ENCODE measurements at regions not wholly inside any gene's neighbourhood (a gene's known extent, or its start where the extent isn't known, plus 50 kb on each side); places are given as distances from the start of the nearest gene placed in this dataset.

- WGBS, 4 donors, result 93 to 98% (median 97%) methylated on average over 11 of the region's 11 CpGs
- no peaks in the 10 kb centered on the region for H3K9me3 ChIP-seq
- H3K4me1 ChIP-seq, result peaks cover 6 to 36% (median 21%) of the 10 kb centered on the region in 12 donors
- H3K27me3 ChIP-seq, result peaks cover 0 to 3% (median 0%) of the 10 kb centered on the region in 9 donors
- no peaks in the 10 kb centered on the region for H3K36me3 ChIP-seq
- no peak for TF ChIP-seq POLR2A (IDR thresholded peaks at IDR 0.05)
- TF ChIP-seq, protein P1, sequence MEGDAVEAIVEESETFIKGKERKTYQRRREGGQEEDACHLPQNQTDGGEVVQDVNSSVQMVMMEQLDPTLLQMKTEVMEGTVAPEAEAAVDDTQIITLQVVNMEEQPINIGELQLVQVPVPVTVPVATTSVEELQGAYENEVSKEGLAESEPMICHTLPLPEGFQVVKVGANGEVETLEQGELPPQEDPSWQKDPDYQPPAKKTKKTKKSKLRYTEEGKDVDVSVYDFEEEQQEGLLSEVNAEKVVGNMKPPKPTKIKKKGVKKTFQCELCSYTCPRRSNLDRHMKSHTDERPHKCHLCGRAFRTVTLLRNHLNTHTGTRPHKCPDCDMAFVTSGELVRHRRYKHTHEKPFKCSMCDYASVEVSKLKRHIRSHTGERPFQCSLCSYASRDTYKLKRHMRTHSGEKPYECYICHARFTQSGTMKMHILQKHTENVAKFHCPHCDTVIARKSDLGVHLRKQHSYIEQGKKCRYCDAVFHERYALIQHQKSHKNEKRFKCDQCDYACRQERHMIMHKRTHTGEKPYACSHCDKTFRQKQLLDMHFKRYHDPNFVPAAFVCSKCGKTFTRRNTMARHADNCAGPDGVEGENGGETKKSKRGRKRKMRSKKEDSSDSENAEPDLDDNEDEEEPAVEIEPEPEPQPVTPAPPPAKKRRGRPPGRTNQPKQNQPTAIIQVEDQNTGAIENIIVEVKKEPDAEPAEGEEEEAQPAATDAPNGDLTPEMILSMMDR (IDR thresholded peaks at IDR 0.05), result no peak
- DNase-seq (peak in 2 of 5 donors; percentile 18 to 54), ATAC-seq (no peak)
- H3K27ac ChIP-seq, result peak overlapping the region in 4 of 12 donors; percentile 92 to 99 (median 96)
- no peak overlapping the region for H3K4me3 ChIP-seq
- intact Hi-C loops (cut with DNase I), result loop anchor here in 3 of 10 donors (10.0 kb wide), 1 partner anchor 215 kb away; no protein-coding TSS in a partner anchor
Observed at GRCh38 chr22:23519442-23520157, 60.5 kb downstream of the IGLL1 start.

- Histone ChIP-seq H3K9me3 (no peaks in the 10 kb centered on the region), H3K27ac (peak overlapping the region in 1 of 12 donors; percentile 25), H3K4me3 (no peak overlapping the region), H3K4me1 (peaks cover 6 to 36% (median 21%) of the 10 kb centered on the region in 12 donors), H3K27me3 (peaks cover 0 to 3% (median 0%) of the 10 kb centered on the region in 9 donors), H3K36me3 (no peaks in the 10 kb centered on the region)
- DNase-seq (peak in 2 of 5 donors; percentile 15 to 44), ATAC-seq (no peak)
- TF ChIP-seq, protein P1 (IDR thresholded peaks at IDR 0.05), result no peak
- TF ChIP-seq POLR2A (IDR thresholded peaks at IDR 0.05), result no peak
- WGBS, 4 donors, result 73 to 94% (median 88%) methylated on average over 21 to 24 of the region's 24 CpGs
- intact Hi-C loops (cut with DNase I), result no loop called here
Observed at GRCh38 chr22:23518376-23519187, 61.5 kb downstream of the IGLL1 start.

DNA sequence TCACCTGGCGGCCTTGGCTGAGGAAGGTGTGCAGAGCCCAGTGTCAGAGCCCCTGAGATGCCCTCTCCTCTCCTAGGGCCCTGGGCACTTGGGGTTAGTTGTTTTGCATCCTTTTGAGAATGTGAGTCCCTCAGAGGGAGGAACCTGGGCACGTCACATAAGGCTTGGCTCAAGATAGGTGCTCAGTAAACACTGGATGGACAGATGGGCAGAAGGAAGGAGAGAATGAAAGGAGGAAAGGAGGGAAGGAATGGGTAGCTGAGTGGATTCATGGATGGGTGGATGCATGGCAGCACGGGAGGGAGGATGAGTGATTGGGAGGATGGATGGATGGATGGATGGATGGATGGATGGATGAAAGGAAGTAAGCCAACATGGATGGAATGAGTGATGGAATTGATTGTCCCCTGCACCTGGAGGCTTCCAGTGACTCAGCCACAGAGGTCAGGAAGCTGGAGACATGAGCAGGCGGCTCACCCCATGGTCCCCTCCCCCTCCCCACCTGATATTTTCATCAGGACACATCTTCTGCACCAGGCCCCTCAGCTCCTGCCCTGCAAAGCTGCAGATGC lies 62.2 kb downstream of the IGLL1 start:
- Histone ChIP-seq H3K4me3 (no peak overlapping the region), H3K27ac (no peak overlapping the region), H3K9me3 (no peaks in the 10 kb centered on the region), H3K4me1 (peaks cover 6 to 31% (median 19%) of the 10 kb centered on the region in 12 donors), H3K36me3 (no peaks in the 10 kb centered on the region), H3K27me3 (peaks cover 0 to 3% (median 0%) of the 10 kb centered on the region in 9 donors)
- ATAC-seq (no peak), DNase-seq (peak in 1 of 5 donors; percentile 4)
- TF ChIP-seq, protein P1 (IDR thresholded peaks at IDR 0.05), result no peak
- no peak for TF ChIP-seq POLR2A (IDR thresholded peaks at IDR 0.05)
- WGBS, 4 donors, result 88 to 96% (median 95%) methylated on average over 4 of the region's 4 CpGs
- intact Hi-C loops (cut with DNase I), result no loop called here

- Histone ChIP-seq H3K4me1 (peaks cover 3 to 16% (median 10%) of the 10 kb centered on the region in 12 donors), H3K9me3 (no peaks in the 10 kb centered on the region)
Observed at GRCh38 chr22:23516304-23516703, 63.8 kb downstream of the IGLL1 start.

More at GRCh38 chr22:23516304-23516703, 63.8 kb downstream of the IGLL1 start:
- Histone ChIP-seq H3K27me3 (no peaks in the 10 kb centered on the region), H3K4me3 (no peak overlapping the region), H3K36me3 (no peaks in the 10 kb centered on the region), H3K27ac (no peak overlapping the region)
- ATAC-seq, result no peak
- TF ChIP-seq POLR2A (IDR thresholded peaks at IDR 0.05), result no peak
- TF ChIP-seq, protein P1 (IDR thresholded peaks at IDR 0.05), result no peak
- DNase-seq, result no peak
- WGBS, 4 donors, result 79 to 91% (median 88%) methylated on average over 9 of the region's 9 CpGs
- intact Hi-C loops (cut with DNase I), result no loop called here

Data from heart left ventricle (tissue), 16 donors.